Fibroblast of mammary gland (primary cell): ENCODE measurements at regions not wholly inside any gene's neighbourhood (a gene's known extent, or its start where the extent isn't known, plus 50 kb on each side); places are given as distances from the start of the nearest gene placed in this dataset.

Experiments used
- DNase-seq: peaks from one replicate; pipeline ENCODE4 v3.0.0-alpha.2; 2010; ENCODE audit warnings: low read depth
- H3K4me3 ChIP-seq: 2 replicates; pipeline ENCODE4 v1.5.1; 2011; ENCODE audit warnings: low read depth, mild to moderate bottlenecking, low read length, moderate library complexity; ENCODE audit not compliant: control insufficient read depth
- CTCF ChIP-seq: conservative IDR thresholded peaks from 2 replicates; pipeline ENCODE4 v1.5.1; 2011; ENCODE audit warnings: low read depth, low read length, inconsistent platforms; ENCODE audit not compliant: control insufficient read depth, insufficient read depth

GRCh38 chr2:215527736-215528135, 91.9 kb upstream of the FN1 start:
- peak; percentile 77 for DNase-seq
- no peak for TF ChIP-seq CTCF
- H3K4me3 ChIP-seq: no peak overlapping the region

- no peak for DNase-seq
- no peak for TF ChIP-seq CTCF
- no peak overlapping the region for H3K4me3 ChIP-seq
These were observed 90.5 kb upstream of the FN1 start for GRCh38 chr2:215526341-215526740.

- DNase-seq: no peak
- no peak overlapping the region for H3K4me3 ChIP-seq
- no peak for TF ChIP-seq CTCF
These were observed 86.4 kb upstream of the FN1 start for GRCh38 chr2:215522237-215522636.

GRCh38 chr2:215521031-215521430, 85.2 kb upstream of the FN1 start:
- no peak overlapping the region for H3K4me3 ChIP-seq
- no peak for TF ChIP-seq CTCF
- DNase-seq: peak; percentile 67

- H3K4me3 ChIP-seq: no peak overlapping the region
- peak; percentile 43 for DNase-seq
- no peak for TF ChIP-seq CTCF
These were observed 81.5 kb upstream of the FN1 start for GRCh38 chr2:215517391-215517790.

- DNase-seq: no peak
- no peak for TF ChIP-seq CTCF
These were observed 78.6 kb upstream of the FN1 start for GRCh38 chr2:215514516-215514915.

More at GRCh38 chr2:215514516-215514915, 78.6 kb upstream of the FN1 start:
- no peak overlapping the region for H3K4me3 ChIP-seq
